ENCODE measurements at regions not wholly inside any gene's neighbourhood (a gene's known extent, or its start where the extent isn't known, plus 50 kb on each side); places are given as distances from the start of the nearest gene placed in this dataset.

DNA sequence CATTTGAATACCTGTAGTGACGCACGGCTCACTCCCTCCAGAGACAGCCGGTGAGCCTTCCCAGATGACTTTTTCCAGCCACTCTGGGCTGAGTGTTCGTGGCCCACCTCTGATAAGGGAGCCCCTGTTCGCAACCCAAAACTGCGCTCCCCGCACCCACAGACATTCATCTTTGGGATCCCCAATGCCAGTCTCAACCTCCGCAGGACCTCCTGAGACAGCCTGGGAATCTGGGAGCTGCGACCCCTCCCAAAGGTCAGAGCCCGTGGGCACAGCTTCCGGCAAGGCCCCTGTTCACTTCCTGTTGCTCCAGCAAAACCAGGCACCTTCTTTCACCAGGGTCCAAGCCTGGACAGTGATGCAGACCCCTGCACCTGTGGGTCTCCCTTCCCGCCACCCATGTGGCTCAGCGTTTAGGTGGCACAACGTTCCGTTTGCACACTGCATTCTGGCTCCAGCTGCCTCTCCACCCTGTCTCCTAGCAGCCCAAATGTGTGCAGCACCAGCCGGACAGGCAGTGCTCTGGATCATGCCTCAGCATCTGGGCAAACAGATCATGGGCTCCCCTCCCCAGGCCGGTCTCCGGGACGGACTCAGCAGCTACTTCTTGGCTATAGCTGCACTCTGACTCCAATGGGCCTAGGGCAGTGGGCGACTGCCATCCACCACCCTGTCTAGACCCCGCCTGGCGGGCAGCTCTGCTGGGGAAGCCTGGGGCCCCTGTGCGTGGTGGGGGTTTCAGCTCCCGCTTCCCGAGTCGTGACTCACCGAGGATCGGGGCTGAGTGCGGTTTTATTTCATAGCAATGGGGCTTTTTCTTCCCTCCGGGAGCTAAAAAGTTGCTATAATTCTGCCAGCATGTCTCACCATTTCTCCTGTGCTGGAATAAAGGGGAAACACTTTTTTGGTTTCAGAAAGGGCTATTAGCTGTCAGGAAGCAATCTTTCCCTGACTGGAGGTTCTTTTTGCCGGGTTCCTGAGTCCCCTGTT lies 156.0 kb downstream of the OLFM1 start:
- Mint-ChIP-seq H3K36me3 (no peaks in the 10 kb centered on the region), H3K9me3 (no peaks in the 10 kb centered on the region), H3K27me3 (no peaks in the 10 kb centered on the region), H3K27ac (no peak overlapping the region), H3K4me3 (no peak overlapping the region), H3K4me1 (no peaks in the 10 kb centered on the region)
- ATAC-seq (ENCODE audit: low read depth) (no peak), DNase-seq (no peak)
- POLR2A ChIA-PET, result no interaction called here

DNA sequence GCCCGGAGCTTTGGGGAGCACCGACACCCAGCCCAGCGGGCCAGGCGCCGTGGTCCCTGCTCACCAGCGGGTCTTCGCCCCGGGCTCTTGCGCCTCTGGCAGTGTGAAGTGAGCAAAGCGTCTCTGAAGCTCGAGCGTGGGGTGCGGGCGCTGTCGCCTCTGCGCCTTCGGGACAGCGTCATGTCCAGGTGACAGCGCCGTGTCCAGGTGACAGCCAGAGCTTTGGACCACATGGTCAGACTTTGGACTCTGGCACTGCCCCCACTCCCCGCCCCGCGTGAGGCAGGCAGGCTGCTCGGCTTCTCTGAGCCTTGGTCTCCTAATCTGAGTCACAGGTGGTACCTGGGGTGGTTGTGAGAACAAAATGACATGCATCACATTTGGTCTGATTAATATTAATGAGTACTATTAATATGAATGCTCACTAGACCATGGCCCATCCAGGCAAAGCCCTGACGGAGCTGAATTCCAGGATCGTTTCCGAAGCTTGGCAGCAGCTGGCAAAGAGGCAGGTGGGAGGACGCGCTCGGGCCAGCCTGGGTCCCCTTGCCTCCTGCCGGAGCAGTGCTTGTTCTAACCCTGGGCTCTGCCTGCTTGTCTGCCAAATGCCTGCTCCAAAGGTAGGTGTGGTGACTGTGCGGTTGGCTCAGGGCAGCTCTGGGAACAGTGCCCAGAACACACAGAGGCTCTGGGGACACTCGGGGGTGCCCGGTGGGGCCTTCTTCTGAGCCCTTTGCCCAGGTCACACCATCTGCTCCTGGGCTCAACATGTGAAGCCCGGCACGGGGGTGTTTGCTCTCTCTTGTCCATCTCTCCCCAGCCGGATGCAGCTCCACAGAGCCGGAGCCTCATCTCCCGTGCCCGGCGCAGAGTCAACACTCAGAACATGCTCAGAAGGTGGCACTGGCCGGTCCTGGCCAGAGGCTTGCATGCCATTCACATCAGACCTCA lies 157.1 kb downstream of the OLFM1 start:
- no peak overlapping the region for H3K27ac Mint-ChIP-seq
- no peaks in the 10 kb centered on the region for H3K36me3 Mint-ChIP-seq
- no peak overlapping the region for H3K4me3 Mint-ChIP-seq
- H3K4me1 Mint-ChIP-seq, result no peaks in the 10 kb centered on the region
- ATAC-seq (ENCODE audit: low read depth), result no peak
- no peak for DNase-seq
- H3K9me3 Mint-ChIP-seq, result no peaks in the 10 kb centered on the region
- no peaks in the 10 kb centered on the region for H3K27me3 Mint-ChIP-seq
- POLR2A ChIA-PET, result no interaction called here

DNA sequence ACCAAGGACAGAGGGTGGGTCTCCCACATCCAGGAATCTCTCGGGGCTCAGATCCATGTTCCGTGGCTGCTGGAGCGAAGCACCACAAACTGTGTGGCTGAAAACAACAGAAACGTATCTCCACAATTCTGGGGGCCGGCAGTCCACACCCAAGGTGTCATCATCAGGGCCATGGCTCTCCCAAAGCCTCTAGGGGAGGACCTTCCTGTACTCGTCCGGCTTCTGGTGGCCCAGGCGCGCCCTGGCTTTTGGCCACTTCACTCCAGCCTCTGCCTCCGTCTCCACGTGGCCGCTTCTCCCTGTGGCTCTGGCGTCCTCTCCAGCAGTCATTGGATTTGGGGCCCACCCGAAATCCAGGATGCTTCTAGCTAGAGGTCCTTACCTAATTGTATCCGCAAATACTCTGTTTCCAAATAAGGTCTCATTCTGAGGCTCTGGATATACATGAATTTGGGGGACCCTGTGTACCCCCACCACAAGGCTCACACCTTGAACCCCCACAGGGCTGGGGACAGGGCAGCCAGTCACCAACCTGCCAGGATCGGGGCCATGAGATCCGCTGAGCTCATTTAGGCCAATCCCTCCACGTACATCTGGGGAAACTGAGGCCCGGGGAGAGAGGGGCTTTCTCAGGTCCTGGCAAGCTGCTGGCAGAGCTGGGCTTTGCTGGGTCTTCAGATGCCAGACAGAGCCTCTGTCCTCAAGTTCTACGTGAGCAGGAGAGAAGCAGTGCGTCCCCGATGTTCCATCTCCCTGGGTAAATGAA lies 158.2 kb downstream of the OLFM1 start:
- Mint-ChIP-seq H3K9me3 (no peaks in the 10 kb centered on the region), H3K27me3 (no peaks in the 10 kb centered on the region), H3K27ac (no peak overlapping the region), H3K4me1 (no peaks in the 10 kb centered on the region), H3K36me3 (no peaks in the 10 kb centered on the region), H3K4me3 (no peak overlapping the region)
- POLR2A ChIA-PET, result no interaction called here
- DNase-seq (no peak), ATAC-seq (ENCODE audit: low read depth) (no peak)

DNA sequence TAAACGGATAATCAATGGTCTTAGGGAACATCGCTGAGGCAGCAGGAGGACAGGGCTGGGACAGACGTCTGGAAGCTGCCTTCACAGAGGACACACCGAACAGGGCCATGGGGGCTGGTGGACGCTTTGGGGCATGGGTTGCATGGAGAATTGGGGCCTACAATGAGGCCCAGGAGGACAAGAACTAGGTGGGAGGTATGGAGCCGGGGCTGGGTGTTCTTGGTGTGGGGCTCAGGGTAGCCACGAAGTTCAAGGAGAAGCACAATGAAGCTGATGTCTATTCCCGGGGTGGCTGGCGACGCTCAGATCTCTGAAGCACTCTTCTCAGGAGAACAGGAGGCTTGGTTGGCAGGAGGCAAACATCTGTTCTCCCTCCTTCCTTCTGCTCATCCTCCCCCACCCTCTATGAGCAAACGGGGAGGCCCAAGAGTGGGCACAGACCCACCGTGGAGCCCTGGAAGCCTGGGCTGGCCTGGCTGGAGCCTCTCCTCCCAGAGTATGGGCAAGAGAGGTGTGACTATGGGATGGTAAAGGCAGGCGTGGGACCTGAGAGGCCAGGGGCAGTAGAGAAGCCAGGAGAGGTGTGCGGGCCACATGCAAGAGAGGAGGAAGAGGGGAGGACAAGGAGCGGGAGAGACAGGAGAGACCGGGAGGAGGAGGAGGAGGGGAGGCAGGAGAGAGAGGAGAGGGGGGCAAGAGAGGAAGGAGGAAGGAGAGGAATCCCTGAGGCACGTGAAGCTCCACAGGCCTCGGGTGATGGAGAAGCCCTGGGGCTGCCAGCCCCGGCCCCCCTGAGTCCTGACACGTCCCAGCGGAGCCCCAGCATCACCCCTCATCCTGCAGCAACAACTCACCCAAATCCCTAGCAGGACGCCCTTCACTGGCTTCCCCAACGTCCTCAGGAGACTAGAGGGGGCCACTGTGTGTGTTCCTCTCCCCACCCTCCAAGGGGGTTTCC lies 159.1 kb downstream of the OLFM1 start:
- no peak overlapping the region for H3K4me3 Mint-ChIP-seq
- H3K9me3 Mint-ChIP-seq, result no peaks in the 10 kb centered on the region
- no peak for DNase-seq
- H3K36me3 Mint-ChIP-seq, result no peaks in the 10 kb centered on the region
- no peaks in the 10 kb centered on the region for H3K4me1 Mint-ChIP-seq
- POLR2A ChIA-PET, result no interaction called here
- H3K27me3 Mint-ChIP-seq, result no peaks in the 10 kb centered on the region
- ATAC-seq (ENCODE audit: low read depth), result no peak
- H3K27ac Mint-ChIP-seq, result no peak overlapping the region

DNA sequence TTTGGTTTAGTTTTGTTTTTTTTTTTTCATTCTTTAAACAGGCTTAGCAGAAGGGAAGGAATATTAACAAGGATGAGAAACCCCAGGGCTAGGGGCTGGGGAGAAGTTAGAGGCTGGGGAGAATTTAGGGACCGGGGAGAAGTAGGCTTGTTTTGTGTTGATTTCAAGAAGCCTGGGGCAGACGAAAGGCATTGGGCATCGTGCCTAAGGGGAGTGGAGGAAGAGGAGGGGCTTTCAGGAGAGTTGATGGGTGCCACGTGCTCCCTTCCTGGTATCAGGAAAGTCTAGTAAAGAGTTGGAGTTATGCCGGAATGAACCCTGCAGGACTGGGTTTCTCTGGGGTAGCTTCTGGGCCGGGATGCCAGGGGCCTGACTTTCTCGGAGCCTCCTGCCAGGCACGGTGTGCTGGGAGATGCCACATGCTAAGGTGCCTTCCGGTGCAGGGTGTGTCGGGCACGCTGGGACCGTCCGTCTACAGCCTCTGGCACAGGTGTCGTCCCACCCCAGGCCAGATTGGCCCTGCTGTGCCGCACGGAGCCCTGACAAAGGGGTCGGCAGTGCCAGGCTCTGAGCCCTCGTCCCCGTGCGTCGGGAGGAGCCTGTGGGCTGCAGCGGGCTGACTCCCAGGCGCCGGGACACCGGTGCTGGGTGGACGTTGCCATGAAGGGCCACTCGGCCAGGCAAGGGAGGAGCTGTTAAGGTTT lies 159.9 kb downstream of the OLFM1 start:
- no peak overlapping the region for H3K4me3 Mint-ChIP-seq
- DNase-seq (no peak), ATAC-seq (ENCODE audit: low read depth) (no peak)
- no peaks in the 10 kb centered on the region for H3K9me3 Mint-ChIP-seq
- POLR2A ChIA-PET, result no interaction called here
- H3K36me3 Mint-ChIP-seq, result no peaks in the 10 kb centered on the region
- H3K27ac Mint-ChIP-seq, result no peak overlapping the region
- no peaks in the 10 kb centered on the region for H3K4me1 Mint-ChIP-seq
- no peaks in the 10 kb centered on the region for H3K27me3 Mint-ChIP-seq

DNA sequence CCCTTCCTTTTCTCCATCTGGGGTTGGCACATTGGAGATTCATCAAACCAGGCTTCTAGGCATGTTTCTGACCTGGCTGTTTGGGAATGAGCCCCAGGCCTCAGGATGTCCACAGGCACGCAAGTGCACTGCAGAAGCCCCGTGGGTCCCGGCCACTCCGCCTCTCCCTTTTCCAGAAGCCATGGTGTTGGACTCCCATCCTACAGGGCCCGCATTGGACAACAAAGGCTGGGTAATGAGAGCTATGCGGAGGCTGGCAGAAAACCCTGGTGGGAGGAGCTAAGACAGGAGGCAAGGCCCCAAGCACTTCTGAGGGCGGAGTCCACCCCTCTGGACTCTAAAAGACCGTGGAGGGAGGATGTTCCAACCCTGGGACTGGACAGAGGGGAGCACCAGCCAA lies 160.6 kb downstream of the OLFM1 start:
- DNase-seq (no peak), ATAC-seq (ENCODE audit: low read depth) (no peak)
- Mint-ChIP-seq H3K9me3 (no peaks in the 10 kb centered on the region), H3K4me3 (no peak overlapping the region), H3K27ac (no peak overlapping the region), H3K36me3 (no peaks in the 10 kb centered on the region), H3K4me1 (no peaks in the 10 kb centered on the region), H3K27me3 (peaks cover 4% of the 10 kb centered on the region)
- POLR2A ChIA-PET, result no interaction called here

DNA sequence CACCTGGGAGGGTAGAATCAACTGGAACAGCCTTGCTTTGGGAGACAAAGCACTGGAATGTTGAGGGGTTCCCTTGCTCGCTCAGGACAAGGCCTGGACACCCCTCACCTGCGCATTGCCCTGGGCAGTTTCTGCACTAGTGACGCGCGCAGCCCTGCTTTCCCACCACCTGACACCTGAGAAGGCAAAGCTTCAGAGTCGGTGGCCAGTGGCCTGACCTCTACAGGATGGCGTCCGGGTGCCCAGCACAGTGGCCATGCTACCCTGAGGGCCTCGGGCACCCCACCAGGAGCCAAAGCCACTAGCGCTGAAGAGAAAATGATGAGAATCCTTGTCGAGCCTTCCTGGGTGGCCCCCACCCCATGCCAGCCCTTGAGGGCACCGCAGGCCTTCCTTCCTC lies 161.3 kb downstream of the OLFM1 start:
- no peaks in the 10 kb centered on the region for H3K4me1 Mint-ChIP-seq
- no peaks in the 10 kb centered on the region for H3K36me3 Mint-ChIP-seq
- peaks cover 4% of the 10 kb centered on the region for H3K27me3 Mint-ChIP-seq
- POLR2A ChIA-PET, result no interaction called here
- no peak overlapping the region for H3K4me3 Mint-ChIP-seq
- DNase-seq, result no peak
- H3K27ac Mint-ChIP-seq, result no peak overlapping the region
- no peaks in the 10 kb centered on the region for H3K9me3 Mint-ChIP-seq
- no peak for ATAC-seq (ENCODE audit: low read depth)

DNA sequence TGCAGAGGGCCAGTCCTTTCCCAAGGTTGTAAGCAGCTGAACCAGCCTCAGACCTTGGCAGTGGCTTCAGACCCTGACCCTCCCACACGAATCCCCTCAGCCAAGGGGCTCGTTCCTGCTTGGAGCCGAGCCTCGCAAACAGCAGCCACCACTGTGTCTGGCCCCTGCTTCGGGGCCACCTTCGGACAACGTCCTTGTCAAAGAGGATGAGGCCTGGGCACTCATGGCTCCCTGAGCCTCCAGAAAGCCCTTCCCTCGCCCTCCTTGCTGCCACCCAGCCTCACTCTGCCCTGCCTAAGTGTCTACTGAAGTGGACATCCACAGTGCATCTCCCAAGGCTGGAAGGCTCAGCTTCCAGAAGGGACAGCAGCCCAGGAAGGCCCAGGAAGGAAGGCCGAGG lies 161.7 kb downstream of the OLFM1 start:
- POLR2A ChIA-PET, result no interaction called here
- H3K9me3 Mint-ChIP-seq, result no peaks in the 10 kb centered on the region
- H3K27me3 Mint-ChIP-seq, result peaks cover 4% of the 10 kb centered on the region
- DNase-seq, result no peak
- H3K4me3 Mint-ChIP-seq, result no peak overlapping the region
- H3K4me1 Mint-ChIP-seq, result no peaks in the 10 kb centered on the region
- no peaks in the 10 kb centered on the region for H3K36me3 Mint-ChIP-seq
- no peak for ATAC-seq (ENCODE audit: low read depth)
- H3K27ac Mint-ChIP-seq, result no peak overlapping the region

DNA sequence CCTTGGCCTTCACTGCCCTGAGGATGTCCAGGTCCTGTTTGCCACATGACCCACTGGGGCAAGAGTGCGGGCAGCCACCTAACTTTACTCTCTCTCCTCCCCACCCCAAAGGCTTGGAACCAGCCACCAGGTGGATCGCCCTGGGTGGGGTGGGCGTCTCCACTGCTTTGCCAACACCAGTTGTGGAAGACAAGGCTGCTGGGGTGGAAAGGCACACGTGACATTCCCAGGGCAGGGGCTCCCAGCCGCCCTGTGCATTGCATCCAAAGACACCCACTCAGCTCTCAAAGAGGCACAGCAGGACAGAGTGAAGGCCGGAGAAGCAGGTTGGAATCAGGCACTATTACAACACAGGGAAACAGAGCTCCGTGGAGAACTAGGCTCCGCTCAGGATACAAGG lies 162.2 kb downstream of the OLFM1 start:
- Mint-ChIP-seq H3K4me1 (no peaks in the 10 kb centered on the region), H3K27me3 (peaks cover 4% of the 10 kb centered on the region), H3K36me3 (no peaks in the 10 kb centered on the region), H3K27ac (no peak overlapping the region), H3K4me3 (no peak overlapping the region), H3K9me3 (no peaks in the 10 kb centered on the region)
- POLR2A ChIA-PET, result no interaction called here
- no peak for DNase-seq
- no peak for ATAC-seq (ENCODE audit: low read depth)

DNA sequence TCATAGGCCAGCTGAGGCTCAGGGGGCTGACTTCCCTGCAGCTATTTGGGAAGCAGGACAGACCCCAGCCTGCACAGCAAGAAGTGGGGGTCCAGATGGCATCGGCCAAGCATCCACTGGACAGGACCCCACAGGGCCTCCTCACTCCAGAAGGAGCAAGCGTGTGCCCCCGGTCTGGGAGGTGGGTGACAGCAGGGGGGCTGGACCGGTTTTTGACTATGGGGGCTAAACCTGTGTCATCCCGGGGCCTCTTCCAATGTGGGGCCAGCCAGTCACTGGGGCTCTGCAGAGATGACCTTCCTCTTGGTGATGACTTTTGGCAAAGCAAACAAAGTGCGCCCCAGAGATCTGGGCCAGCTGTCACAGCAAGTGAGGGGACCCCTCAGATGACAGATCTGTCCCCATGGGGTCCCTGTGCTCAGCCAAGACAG lies 163.9 kb downstream of the OLFM1 start:
- ATAC-seq (ENCODE audit: low read depth), result no peak
- no peak for DNase-seq
- H3K36me3 Mint-ChIP-seq, result no peaks in the 10 kb centered on the region
- POLR2A ChIA-PET, result no interaction called here
- H3K4me3 Mint-ChIP-seq, result no peak overlapping the region
- H3K4me1 Mint-ChIP-seq, result no peaks in the 10 kb centered on the region
- H3K9me3 Mint-ChIP-seq, result no peaks in the 10 kb centered on the region
- no peak overlapping the region for H3K27ac Mint-ChIP-seq
- peaks cover 4% of the 10 kb centered on the region for H3K27me3 Mint-ChIP-seq

DNA sequence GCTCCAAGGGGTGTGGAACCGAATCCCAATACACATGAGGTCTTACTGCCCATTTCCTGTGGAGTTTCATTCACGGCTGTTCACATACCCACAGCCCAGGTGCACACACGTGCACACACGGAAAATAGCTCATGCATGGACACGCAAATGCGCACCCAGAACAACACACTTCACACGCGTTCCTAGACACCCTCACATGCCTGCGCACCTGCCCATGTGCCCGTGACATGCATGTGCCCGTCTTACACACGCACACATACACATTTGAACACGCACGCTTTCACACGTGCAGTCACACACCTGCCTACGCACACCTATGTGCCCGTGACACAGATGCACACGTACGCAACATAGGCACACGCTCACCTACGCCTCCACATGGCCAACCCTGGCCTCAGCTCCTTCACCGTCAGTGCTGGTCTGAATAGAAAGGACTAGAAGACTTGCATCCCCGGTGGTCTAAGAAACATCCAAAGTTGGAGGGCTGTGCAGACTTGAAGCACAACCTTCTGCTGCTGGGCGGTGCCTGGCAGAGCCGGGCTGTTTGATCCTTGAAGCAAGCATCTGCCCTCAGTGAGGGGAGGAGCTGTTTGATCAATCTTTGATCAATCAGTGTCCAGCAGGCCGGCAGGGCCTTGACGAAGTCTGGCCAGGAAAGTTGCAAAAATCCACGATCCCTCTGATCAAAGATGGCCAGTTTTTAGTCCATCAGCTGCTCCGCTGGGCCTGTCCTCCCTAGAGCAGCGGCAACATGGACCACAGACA lies 164.7 kb downstream of the OLFM1 start:
- Mint-ChIP-seq H3K36me3 (no peaks in the 10 kb centered on the region), H3K9me3 (no peaks in the 10 kb centered on the region), H3K27me3 (peaks cover 4% of the 10 kb centered on the region), H3K4me3 (no peak overlapping the region), H3K27ac (no peak overlapping the region), H3K4me1 (no peaks in the 10 kb centered on the region)
- no peak for DNase-seq
- ATAC-seq (ENCODE audit: low read depth), result no peak
- POLR2A ChIA-PET, result no interaction called here

DNA sequence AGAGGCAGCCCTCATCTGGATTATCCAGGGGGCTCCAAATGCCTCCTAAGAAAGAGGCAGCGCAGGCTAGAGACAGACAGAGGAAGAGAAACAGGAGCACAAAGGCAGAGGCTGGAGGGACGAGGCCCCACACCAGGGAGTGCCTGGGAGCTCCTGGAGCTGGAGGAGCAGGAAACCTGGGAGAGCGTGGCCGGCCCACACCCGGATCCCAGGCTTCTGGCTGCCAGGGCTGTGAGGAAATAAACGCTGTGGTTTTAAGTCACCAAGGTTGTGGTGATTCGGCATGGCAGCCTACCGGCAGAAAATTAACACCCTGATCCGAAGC lies 165.5 kb downstream of the OLFM1 start:
- H3K4me1 Mint-ChIP-seq, result no peaks in the 10 kb centered on the region
- no peak for ATAC-seq (ENCODE audit: low read depth)
- peaks cover 4% of the 10 kb centered on the region for H3K27me3 Mint-ChIP-seq
- no peaks in the 10 kb centered on the region for H3K36me3 Mint-ChIP-seq
- no peak for DNase-seq
- no peak overlapping the region for H3K4me3 Mint-ChIP-seq
- POLR2A ChIA-PET, result no interaction called here
- no peak overlapping the region for H3K27ac Mint-ChIP-seq
- no peaks in the 10 kb centered on the region for H3K9me3 Mint-ChIP-seq
